Activated T-cell treated with anti-CD3 and anti-CD28 coated beads, Interleukin-2, amount 50 U/mL, for 1 hour (primary cell): ENCODE measurements at regions not wholly inside any gene's neighbourhood (a gene's known extent, or its start where the extent isn't known, plus 50 kb on each side); places are given as distances from the start of the nearest gene placed in this dataset.

Source experiments
- DNase-seq: peaks from one replicate; pipeline ENCODE4 v3.0.0-alpha.2; 2020

DNA sequence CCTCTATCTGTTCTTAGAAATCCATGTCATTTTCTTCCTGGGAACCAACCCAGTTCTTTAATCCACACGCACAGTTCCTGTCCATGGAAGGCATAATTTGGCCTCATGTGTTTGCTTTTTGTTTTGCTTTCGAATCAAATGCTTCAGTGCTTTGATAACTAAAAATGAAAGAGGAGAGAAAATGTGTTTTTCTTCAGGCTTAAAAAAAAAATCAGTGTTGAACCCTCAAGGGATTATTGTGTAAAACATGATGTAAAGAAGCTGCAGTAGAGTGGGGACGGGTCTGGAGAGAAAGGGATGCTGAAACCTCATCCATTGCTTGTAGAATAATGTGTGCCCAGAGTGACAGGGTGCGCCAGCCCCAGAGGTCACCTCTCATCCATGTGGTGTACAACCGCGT lies 197.5 kb upstream of the JARID2 start:
- DNase-seq = no peak

- DNase-seq = no peak
Measured at GRCh38 chr6:15058200-15059061, 187.4 kb upstream of the JARID2 start.

DNA sequence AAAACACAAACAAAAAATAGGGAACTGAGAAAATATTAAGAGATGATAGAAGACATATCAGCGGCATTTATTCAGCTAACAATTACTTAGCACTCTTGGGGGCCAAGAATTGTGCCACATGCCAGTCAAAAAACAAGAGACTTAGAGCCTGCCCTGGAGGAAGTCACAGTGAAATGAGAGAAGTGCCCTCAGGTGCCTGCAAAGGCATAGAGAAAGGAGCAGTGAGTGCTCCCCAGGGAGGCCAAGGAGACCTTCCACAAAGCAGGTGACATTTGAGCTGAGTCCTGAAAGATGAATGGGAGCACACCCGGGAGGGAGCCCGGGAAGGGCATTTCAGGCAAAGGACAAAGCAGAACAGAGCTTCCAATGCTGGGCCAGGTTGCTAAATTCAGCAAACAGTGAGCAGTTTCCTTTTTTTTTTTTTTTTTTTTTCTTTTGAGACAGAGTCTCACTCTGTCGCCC lies 184.7 kb upstream of the JARID2 start:
- DNase-seq = no peak

GRCh38 chr6:15061908-15062515 lies 183.9 kb upstream of the JARID2 start:
- DNase-seq = no peak

DNA sequence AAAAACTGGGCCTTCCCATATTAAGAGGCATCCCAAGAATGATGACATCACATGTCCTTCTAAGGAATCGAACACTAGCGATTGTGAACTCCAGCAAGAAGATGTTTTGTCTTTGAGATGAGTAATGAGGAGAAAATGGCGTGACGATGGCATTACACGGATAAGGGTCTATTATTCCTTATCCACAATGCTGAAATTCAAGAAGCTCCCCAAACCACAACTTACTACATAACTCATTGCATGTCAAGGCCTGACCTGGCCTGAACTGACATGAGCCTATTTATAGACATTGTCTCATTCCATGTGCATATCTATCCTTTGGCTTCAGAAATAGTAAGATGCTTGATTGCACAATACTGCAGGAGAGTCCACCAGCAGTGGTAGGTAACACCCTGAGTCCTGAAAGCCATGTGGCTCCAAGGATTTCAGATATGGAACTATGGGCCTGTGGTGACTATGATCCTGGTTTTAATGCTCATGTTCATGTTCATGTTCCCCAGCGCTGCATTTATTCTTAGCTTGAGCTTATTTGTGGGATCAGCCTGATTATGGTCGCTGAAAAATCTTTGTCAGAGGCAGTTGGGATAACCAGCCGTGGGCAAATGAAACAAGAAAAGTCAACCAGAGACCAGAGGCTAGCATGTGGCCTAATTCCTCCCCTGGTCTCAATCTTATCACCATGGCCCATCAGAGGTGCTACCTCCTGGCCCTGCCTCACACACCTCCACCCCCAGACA lies 183.2 kb upstream of the JARID2 start:
- no peak for DNase-seq

GRCh38 chr6:15063253-15063853 lies 182.5 kb upstream of the JARID2 start:
- no peak for DNase-seq

DNA sequence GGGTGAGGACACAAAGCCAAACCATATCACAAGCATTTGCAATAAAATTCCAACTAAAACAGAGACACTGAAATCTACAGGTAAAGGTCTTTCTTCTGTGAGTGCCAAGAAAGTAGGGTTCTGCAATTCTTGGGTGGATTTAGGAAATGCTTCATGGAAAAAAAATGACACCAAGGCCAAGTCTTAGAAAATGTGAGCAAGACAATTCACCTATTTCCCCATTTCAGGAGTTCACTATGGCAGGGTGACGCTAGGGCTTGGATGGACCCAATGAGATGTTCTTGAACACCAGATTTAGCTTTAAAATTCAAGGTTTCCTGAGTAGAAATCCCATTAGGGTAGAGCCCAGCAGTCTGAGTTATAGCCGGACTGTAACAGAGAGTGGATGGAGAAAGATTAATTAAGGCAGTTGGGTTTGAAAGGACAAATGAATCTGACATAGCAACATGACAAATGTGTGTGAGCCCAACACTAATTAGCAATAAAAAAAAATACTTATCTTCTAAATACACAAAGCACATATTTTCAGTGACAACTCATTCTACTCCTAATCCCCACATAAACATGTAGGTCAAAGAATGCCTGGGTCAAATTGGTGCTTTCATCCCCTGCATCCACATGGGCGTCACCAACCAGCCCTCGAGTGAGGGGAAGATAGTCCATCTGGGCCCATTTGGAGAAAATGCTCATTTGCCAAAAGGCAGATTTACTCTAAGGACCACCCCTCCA lies 180.4 kb upstream of the JARID2 start:
- DNase-seq = no peak

GRCh38 chr6:15066089-15066758 lies 179.6 kb upstream of the JARID2 start:
- no peak for DNase-seq

GRCh38 chr6:15073344-15073789 lies 172.5 kb upstream of the JARID2 start:
- no peak for DNase-seq

GRCh38 chr6:15073883-15074465 lies 171.9 kb upstream of the JARID2 start:
- DNase-seq = no peak

GRCh38 chr6:15074806-15075205 lies 171.1 kb upstream of the JARID2 start:
- DNase-seq = no peak

- DNase-seq = no peak
Measured at GRCh38 chr6:15076565-15076964, 169.3 kb upstream of the JARID2 start.

DNA sequence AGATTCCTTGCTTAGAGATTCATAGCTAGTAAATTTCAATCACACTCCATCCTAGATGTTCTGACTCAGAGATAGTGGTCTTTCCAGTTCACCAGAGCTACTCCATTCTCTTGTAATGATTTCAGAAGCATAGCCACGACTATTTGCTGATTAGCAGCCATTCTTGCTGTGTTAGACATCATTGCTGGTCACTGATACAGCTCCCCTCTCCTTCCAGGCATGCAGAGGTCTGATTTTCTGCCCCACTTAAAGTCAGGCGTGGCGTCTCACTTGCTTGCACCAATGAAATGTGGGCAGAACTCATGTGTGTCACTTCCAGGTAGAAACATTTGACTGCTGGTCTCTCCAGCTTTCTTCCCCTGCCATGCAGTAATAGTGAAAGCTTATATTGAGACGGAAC lies 168.9 kb upstream of the JARID2 start:
- no peak for DNase-seq

DNA sequence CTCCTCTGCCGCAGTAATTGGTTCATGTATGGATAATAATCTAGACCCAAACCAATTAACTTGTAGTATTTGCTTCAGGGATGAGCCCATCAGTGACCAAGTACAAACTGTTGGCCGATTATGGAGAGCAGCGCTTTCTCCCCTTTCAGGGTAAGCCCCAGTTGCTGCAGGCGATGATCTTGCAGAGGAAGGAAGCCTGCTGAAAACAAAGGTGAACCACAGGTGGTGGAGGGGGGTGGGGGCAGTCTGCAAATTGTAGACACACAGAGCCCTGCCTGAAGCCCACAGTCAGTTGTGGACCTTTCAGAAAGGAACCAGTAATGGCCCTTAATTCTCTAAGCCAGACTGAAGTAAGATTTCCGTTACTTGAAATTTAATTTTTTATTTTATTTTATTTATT lies 167.9 kb upstream of the JARID2 start:
- DNase-seq = no peak

DNA sequence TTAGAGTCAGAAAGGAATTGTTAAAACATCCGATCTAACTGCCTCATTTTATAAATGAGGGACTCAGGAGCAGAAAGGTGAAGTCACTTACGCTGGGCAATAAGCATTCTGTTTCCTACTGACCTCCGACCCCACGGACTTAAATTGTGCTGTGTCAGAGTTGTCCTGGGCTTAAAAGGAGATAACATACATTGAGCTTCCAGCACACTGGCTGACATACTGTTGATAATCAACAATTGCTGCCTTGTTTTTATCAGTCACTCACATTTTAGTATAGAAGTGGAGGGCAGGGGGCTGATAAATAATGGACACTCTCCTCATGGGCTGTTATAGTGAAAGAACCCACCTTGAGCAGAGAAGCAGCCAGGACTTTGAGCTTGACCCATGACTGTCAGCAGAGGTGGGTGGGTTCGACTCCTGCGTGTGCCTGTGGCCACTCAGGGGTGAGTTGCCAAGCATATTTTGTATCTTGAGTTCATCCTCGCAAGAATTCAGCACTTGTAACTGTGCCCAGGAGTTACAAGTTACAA lies 166.5 kb upstream of the JARID2 start:
- DNase-seq = no peak

- no peak for DNase-seq
Measured at GRCh38 chr6:15080895-15081294, 165.0 kb upstream of the JARID2 start.

GRCh38 chr6:15081447-15081846 lies 164.4 kb upstream of the JARID2 start:
- no peak for DNase-seq

DNA sequence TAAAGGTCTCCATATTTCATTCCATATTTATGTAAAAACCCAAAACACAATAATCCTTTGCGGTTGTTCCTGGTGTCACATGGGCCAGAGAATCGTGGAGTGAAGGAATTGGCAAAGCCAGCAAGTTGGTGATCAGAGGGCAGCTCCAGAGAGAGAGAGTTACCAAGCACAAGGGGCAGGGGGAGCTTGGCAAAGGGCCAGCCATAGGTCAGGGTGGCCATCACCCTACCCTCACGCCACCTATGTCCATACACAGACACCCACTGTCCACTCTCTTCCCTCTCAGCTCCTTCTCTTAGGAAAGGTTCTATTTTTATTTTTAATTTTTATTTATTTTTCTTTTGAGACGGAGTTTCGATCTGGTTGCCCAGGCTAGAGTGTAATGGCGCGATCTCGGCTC lies 163.2 kb upstream of the JARID2 start:
- no peak for DNase-seq

- DNase-seq = no peak
Measured at GRCh38 chr6:15086348-15087158, 159.3 kb upstream of the JARID2 start.

DNA sequence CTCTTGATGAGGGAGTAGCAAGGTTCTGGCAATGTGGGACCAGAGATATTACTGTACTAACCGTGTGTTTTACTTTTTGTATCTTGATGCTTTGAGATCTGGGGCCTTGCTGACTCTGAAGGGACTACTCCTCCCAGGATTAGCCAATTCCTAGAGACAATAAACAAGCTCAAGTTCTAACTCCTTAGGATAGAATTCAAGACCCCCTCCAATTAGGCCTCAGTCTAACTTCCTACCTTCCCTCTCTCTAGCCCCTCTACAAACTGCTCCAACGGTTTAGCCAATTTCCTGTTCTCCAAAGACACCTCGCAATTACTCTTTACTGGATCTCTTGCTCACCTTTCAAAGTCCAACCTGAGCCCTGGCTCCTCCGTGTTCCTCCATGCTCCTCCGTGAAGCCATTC lies 158.7 kb upstream of the JARID2 start:
- DNase-seq = no peak
